WI38 (cell line): ENCODE measurements at regions not wholly inside any gene's neighbourhood (a gene's known extent, or its start where the extent isn't known, plus 50 kb on each side); places are given as distances from the start of the nearest gene placed in this dataset.

Experiments used
- H3K4me3 ChIP-seq: 2 replicates; pipeline ENCODE4 v1.5.1; 2011; ENCODE audit warnings: low read depth, mild to moderate bottlenecking, control low read depth, low read length
- CTCF ChIP-seq: IDR thresholded peaks from 2 replicates; pipeline ENCODE4 v1.5.1; 2012; ENCODE audit warnings: low read depth, mild to moderate bottlenecking, control low read depth, low read length

DNA sequence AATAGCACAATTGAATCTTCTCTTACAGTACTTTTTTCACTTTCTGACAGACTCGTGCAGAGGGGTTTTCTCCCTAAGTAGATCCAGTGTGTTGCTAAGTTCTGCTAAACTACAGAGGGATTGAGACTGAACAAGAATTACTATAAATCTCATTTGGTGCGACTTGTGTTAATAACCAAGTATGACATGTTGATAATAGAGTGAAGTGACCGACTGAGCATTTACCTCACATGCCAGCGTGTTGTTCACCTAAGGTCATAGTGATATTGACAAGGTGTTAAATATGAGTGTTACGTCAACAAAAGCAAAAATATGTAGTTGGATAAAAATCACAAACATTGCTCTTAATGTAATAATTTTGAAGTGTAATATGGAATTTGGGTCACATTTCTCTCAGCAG is 97.8 kb upstream of the PDE3A start:
- TF ChIP-seq CTCF: no peak
- H3K4me3 ChIP-seq: no peak overlapping the region

GRCh38 chr12:20272161-20272560 is 96.2 kb upstream of the PDE3A start:
- H3K4me3 ChIP-seq: no peak overlapping the region
- TF ChIP-seq CTCF: no peak

DNA sequence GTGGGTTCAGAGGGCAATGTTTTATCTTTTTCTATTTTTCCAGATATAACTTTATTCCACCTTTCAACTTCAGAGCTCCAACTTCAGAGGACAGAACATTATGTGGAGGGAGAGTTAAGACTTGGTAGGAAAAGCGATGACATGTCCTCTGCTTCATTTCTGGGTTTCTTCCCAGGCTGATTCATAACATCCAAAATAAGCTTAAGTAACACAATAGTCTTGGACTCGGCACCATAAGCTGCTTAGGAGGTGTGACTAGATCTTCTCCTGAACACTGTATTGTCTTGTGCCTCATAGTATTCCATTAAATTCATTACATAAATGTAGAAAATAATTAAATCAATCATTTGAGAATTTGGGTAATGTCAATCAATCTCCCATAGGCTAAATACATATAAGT is 95.5 kb upstream of the PDE3A start:
- H3K4me3 ChIP-seq: no peak overlapping the region

GRCh38 chr12:20274008-20274407 is 94.3 kb upstream of the PDE3A start:
- H3K4me3 ChIP-seq: no peak overlapping the region
- TF ChIP-seq CTCF: no peak

More for the DNA sequence above, 95.5 kb upstream of the PDE3A start:
- TF ChIP-seq CTCF: no peak

GRCh38 chr12:20278276-20278675 is 90.1 kb upstream of the PDE3A start:
- no peak overlapping the region for H3K4me3 ChIP-seq
- TF ChIP-seq CTCF: no peak

DNA sequence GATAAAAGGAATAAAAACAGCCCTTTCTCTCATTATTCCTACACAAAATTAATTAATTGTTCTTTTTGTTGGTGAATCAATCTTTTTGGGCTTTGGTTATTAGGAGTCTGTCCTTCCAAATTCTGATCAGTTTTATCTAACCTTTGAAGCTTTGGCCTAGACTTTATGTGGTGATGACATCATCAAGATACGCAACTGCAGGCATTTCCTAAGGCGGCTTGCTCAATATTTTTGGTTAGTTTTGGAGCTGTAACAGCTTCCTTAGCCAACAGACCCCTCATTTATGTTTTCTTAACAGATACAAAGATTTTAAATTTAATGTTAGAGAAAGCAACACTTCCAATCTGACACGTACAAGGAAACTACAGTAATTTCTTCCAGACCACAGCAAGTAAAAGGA is 87.8 kb upstream of the PDE3A start:
- no peak for TF ChIP-seq CTCF
- H3K4me3 ChIP-seq: no peak overlapping the region

GRCh38 chr12:20282401-20282800 is 85.9 kb upstream of the PDE3A start:
- no peak for TF ChIP-seq CTCF
- H3K4me3 ChIP-seq: no peak overlapping the region

DNA sequence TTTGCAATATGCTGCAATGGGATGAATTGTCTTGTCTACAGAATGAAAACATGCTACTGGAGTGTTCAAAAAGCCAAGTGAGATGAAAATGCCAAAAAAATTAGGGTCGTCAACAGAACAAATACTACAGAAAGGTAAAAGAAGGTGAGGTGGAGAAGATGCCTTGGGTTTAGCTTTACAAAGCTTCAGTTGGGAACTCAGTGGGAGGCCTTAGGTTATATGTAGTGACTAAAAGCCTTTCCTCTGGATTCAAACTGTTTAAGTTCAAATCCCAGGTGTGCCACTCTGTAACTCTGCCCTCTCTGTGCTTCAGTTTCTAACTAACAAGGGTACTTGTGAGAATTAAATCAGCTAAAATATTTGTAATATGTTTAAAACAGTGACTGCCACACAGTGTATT is 84.9 kb upstream of the PDE3A start:
- H3K4me3 ChIP-seq: no peak overlapping the region
- TF ChIP-seq CTCF: no peak
